DND-41 (cell line): ENCODE measurements at regions not wholly inside any gene's neighbourhood (a gene's known extent, or its start where the extent isn't known, plus 50 kb on each side); places are given as distances from the start of the nearest gene placed in this dataset.

Experiments
- EZH2 ChIP-seq: IDR thresholded peaks from 3 replicates; pipeline ENCODE4 v1.6.1; 2012; ENCODE audit warnings: borderline replicate concordance, low read depth, mild to moderate bottlenecking, moderate library complexity, low read length, inconsistent platforms; ENCODE audit not compliant: severe bottlenecking
- TF ChIP-seq, protein P1 (sequence below): IDR thresholded peaks from 2 replicates; pipeline ENCODE4 v1.5.1; 2012; ENCODE audit warnings: borderline replicate concordance, low read length, moderate library complexity, mild to moderate bottlenecking; ENCODE audit not compliant: poor library complexity, severe bottlenecking; ENCODE audit errors: extremely low read depth

DNA sequence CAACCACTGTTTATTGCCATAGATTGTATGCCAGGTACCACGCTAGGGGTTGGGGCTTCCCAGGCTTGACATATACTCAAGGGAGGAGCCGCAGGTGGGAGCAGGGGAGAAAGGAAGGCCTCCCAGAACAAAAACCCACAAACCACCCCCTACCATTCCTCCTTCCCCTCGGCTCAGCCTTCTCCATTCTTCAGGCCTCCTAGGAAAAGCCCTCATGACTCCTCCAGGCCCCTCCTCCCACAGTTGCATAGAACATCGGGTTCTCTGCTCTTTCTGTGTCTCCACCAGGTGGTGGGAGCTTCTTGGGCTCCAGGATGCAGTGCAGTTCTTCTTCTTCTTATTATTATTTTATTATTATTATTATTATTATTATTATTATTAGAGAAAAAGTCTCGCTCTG lies 80.3 kb downstream of the ZFP36L2 start:
- TF ChIP-seq, protein P1, sequence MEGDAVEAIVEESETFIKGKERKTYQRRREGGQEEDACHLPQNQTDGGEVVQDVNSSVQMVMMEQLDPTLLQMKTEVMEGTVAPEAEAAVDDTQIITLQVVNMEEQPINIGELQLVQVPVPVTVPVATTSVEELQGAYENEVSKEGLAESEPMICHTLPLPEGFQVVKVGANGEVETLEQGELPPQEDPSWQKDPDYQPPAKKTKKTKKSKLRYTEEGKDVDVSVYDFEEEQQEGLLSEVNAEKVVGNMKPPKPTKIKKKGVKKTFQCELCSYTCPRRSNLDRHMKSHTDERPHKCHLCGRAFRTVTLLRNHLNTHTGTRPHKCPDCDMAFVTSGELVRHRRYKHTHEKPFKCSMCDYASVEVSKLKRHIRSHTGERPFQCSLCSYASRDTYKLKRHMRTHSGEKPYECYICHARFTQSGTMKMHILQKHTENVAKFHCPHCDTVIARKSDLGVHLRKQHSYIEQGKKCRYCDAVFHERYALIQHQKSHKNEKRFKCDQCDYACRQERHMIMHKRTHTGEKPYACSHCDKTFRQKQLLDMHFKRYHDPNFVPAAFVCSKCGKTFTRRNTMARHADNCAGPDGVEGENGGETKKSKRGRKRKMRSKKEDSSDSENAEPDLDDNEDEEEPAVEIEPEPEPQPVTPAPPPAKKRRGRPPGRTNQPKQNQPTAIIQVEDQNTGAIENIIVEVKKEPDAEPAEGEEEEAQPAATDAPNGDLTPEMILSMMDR, result no peak
- no peak for TF ChIP-seq EZH2
